ENCODE measurements at regions not wholly inside any gene's neighbourhood (a gene's known extent, or its start where the extent isn't known, plus 50 kb on each side); places are given as distances from the start of the nearest gene placed in this dataset.

DNA sequence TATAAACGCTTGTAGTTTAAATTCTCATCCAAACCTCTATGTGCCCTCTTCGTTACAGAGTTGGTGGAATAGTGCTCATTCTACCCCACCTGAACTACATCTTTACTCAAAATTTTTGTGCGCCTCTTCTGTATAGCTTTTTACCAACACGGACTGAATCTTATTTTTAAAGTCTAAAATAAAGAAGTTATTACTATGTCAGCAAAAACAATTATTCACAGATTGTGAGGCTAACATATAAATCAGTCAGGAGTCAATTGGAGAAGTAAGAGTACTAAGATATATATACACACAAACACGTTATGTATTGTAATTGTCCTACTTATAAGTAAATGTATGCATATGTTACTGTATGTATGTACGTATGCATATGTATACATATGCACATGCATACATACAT is 274.9 kb upstream of the ADGRL4 start:
- TF ChIP-seq, protein P1, sequence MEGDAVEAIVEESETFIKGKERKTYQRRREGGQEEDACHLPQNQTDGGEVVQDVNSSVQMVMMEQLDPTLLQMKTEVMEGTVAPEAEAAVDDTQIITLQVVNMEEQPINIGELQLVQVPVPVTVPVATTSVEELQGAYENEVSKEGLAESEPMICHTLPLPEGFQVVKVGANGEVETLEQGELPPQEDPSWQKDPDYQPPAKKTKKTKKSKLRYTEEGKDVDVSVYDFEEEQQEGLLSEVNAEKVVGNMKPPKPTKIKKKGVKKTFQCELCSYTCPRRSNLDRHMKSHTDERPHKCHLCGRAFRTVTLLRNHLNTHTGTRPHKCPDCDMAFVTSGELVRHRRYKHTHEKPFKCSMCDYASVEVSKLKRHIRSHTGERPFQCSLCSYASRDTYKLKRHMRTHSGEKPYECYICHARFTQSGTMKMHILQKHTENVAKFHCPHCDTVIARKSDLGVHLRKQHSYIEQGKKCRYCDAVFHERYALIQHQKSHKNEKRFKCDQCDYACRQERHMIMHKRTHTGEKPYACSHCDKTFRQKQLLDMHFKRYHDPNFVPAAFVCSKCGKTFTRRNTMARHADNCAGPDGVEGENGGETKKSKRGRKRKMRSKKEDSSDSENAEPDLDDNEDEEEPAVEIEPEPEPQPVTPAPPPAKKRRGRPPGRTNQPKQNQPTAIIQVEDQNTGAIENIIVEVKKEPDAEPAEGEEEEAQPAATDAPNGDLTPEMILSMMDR (IDR thresholded peaks at IDR 0.05), result no peak
- TF ChIP-seq POLR2A (IDR thresholded peaks at IDR 0.05), result no peak

Measured in adrenal gland (tissue), 5 donors.